HCT116 (cell line): ENCODE measurements at regions not wholly inside any gene's neighbourhood (a gene's known extent, or its start where the extent isn't known, plus 50 kb on each side); places are given as distances from the start of the nearest gene placed in this dataset.

Source experiments
- ATAC-seq: fragments of 200-7000 bp; cut with Tn5 transposase; 2 replicates; pipeline ENCODE4 v1.9.1; 2020; ENCODE audit warnings: mild to moderate bottlenecking, moderate library complexity
- BruUV-seq: library from RNA; stranded (reverse); fragments of 400-500 nt; replicated peaks from 2 replicates; lab custom pipeline; 2021; lab: Mats Ljungman, UMichigan
- CTCF ChIA-PET: fragments of 300-600 bp; sonication (Branson Sonifier 250); formaldehyde crosslinking; loops from one replicate; lab custom pipeline; 2021; ENCODE audit warnings: antibody characterized with exemption; lab: Charles Lee
- POLR2A ChIA-PET: fragments of 300-600, 350-600 bp; sonication (Branson Sonifier 250); formaldehyde crosslinking; loops from one replicate; lab custom pipeline; 2021; ENCODE audit warnings: antibody characterized with exemption; lab: Charles Lee
- RAD21 ChIA-PET, 2 experiments: fragments of 300-600 bp; sonication (Branson Sonifier 250); formaldehyde crosslinking; loops; one replicate each; lab custom pipeline; 2023; ENCODE audit warnings: low total read pairs in 2 of 2; ENCODE audit not compliant: uncharacterized antibody in 2 of 2, unreplicated experiment in 2 of 2, low non-redundant PET in 1 of 2; lab: Charles Lee
- DNase-seq: peaks from one replicate; pipeline ENCODE4 v3.0.0-alpha.2; 2010; ENCODE audit warnings: low read depth, low spot score
- H2AFZ ChIP-seq: fragments of 200-600 bp; shearing (Covaris generic), sonication (generic); 2 replicates; pipeline ENCODE4 v1.6.1; 2017; ENCODE audit warnings: low read depth, mixed run types, mixed read lengths, antibody characterized with exemption, low read length; ENCODE audit not compliant: poor library complexity, severe bottlenecking
- H3K27ac ChIP-seq: 2 replicates; pipeline ENCODE4 v1.5.1; 2012; ENCODE audit warnings: low read depth, low read length
- H3K27me3 ChIP-seq: fragments of 200-600 bp; sonication (generic); 2 replicates; pipeline ENCODE4 v1.6.1; 2016; ENCODE audit warnings: mixed run types, low read length, mixed read lengths; ENCODE audit not compliant: insufficient read depth
- H3K36me3 ChIP-seq, 2 experiments: fragments of 200-500 bp in 1 of 2; fragments of 200-600 bp in 1 of 2; sonication (Bioruptor generic) in 1 of 2; sonication (generic) in 1 of 2; 2 replicates each; pipeline versions ENCODE4 v1.5.1 to v1.6.1; 2014 to 2016; ENCODE audit warnings: low read length in 2 of 2, inconsistent platforms in 1 of 2, mixed read lengths in 1 of 2, mixed run types in 1 of 2; ENCODE audit not compliant: insufficient read depth in 2 of 2, control insufficient read depth in 1 of 2
- H3K4me1 ChIP-seq, 2 experiments: fragments of 200-600 bp in 1 of 2; sonication (generic) in 1 of 2; 2 replicates each; pipeline versions ENCODE4 v1.5.1 to v1.6.1; 2012 to 2017; ENCODE audit warnings: low read length in 2 of 2, inconsistent platforms in 1 of 2, mild to moderate bottlenecking in 1 of 2, mixed read lengths in 1 of 2, mixed run types in 1 of 2, moderate library complexity in 1 of 2; ENCODE audit not compliant: insufficient read depth in 2 of 2, control insufficient read depth in 1 of 2
- H3K4me2 ChIP-seq: fragments of 200-600 bp; sonication (generic); 2 replicates; pipeline ENCODE4 v1.6.1; 2017; ENCODE audit warnings: mixed run types, low read length, mixed read lengths
- H3K4me3 ChIP-seq, 2 experiments: fragments of 200-600 bp in 1 of 2; sonication (generic) in 1 of 2; replicated peaks in 1 of 2; 2 replicates each; pipeline ENCODE4 v1.5.1; 2011 to 2016; ENCODE audit warnings: low read length in 2 of 2, control low read depth in 1 of 2, low read depth in 1 of 2, mild to moderate bottlenecking in 1 of 2, mixed read lengths in 1 of 2, mixed run types in 1 of 2
- H3K79me2 ChIP-seq: fragments of 200-600 bp; sonication (generic); 2 replicates; pipeline ENCODE4 v1.6.1; 2017; ENCODE audit warnings: mild to moderate bottlenecking, mixed run types, low read length, moderate library complexity, mixed read lengths; ENCODE audit not compliant: insufficient read depth
- H3K9ac ChIP-seq: fragments of 200-600 bp; sonication (generic); 2 replicates; pipeline ENCODE4 v1.6.1; 2016; ENCODE audit warnings: low read length, mixed read lengths
- H3K9me2 ChIP-seq: fragments of 200-600 bp; sonication (generic), shearing (Covaris generic); 2 replicates; pipeline ENCODE4 v1.6.1; 2017; ENCODE audit warnings: mixed run types, mild to moderate bottlenecking, moderate library complexity; ENCODE audit not compliant: insufficient read depth
- H3K9me3 ChIP-seq, 2 experiments: fragments of 200-500 bp in 1 of 2; fragments of 200-600 bp in 1 of 2; sonication (Bioruptor generic) in 1 of 2; sonication (generic) in 1 of 2; 2 replicates each; pipeline ENCODE4 v1.6.1; 2014 to 2017; ENCODE audit warnings: low read length in 2 of 2, mixed read lengths in 2 of 2, inconsistent platforms in 1 of 2, low read depth in 1 of 2, mild to moderate bottlenecking in 1 of 2, mixed run types in 1 of 2, moderate library complexity in 1 of 2; ENCODE audit not compliant: control insufficient read depth in 1 of 2, insufficient read depth in 1 of 2
- H4K20me1 ChIP-seq: fragments of 200-600 bp; sonication (generic), shearing (Covaris generic); 2 replicates; pipeline ENCODE4 v1.6.1; 2017; ENCODE audit warnings: mixed run types, mild to moderate bottlenecking, moderate library complexity; ENCODE audit not compliant: insufficient read depth
- EGR1 ChIP-seq: IDR thresholded peaks from 2 replicates; pipeline ENCODE4 v1.6.1; 2012; ENCODE audit warnings: low read depth
- EZH2phosphoT487 ChIP-seq: fragments of 200-600 bp; IDR thresholded peaks from 2 replicates; pipeline ENCODE4 v1.6.1; 2018; ENCODE audit warnings: antibody characterized with exemption, borderline replicate concordance
- SP1 ChIP-seq: IDR thresholded peaks from 2 replicates; pipeline ENCODE4 v1.6.1; 2012; ENCODE audit warnings: low read depth
- TCF7L2 ChIP-seq: IDR thresholded peaks from 2 replicates; pipeline ENCODE4 v1.7.0; 2011; ENCODE audit warnings: borderline replicate concordance, inconsistent platforms; ENCODE audit not compliant: insufficient read depth, insufficient read length; ENCODE audit errors: extremely low read depth
- YY1 ChIP-seq: IDR thresholded peaks from 2 replicates; pipeline ENCODE4 v1.6.1; 2011; ENCODE audit warnings: low read length, low read depth, moderate library complexity, mild to moderate bottlenecking; ENCODE audit not compliant: insufficient replicate concordance; ENCODE audit errors: extremely low read depth
- ZBTB33 ChIP-seq: IDR thresholded peaks from 2 replicates; pipeline ENCODE4 v1.6.1; 2011; ENCODE audit warnings: mild to moderate bottlenecking, low read length, moderate library complexity; ENCODE audit not compliant: insufficient replicate concordance; ENCODE audit errors: extremely low read depth
- intact Hi-C: fragments of 100-400 bp; cut with micrococcal nuclease; formaldehyde crosslinking; loops from 2 replicates; pipeline ENCODE4 v1.10.0; 2022
- TF ChIP-seq, protein P1 (sequence below): IDR thresholded peaks from 2 replicates; pipeline ENCODE4 v1.6.1; 2012; ENCODE audit warnings: low read depth
- TF ChIP-seq, protein P2 (sequence below): IDR thresholded peaks from 2 replicates; pipeline ENCODE4 v1.6.1; 2012
- TF ChIP-seq, protein P3 (sequence below): IDR thresholded peaks from 2 replicates; pipeline ENCODE4 v1.6.1; 2012

GRCh38 chr1:237976331-237976730 is 85.6 kb upstream of the ZP4 start:
- DNase-seq (no peak), ATAC-seq (no peak)
- BruUV-seq = no TSS peak
- no peak overlapping the region for H3K4me3 ChIP-seq
- H3K27me3 ChIP-seq = no peaks in the 10 kb centered on the region
- CTCF ChIA-PET = no interaction called here
- H2AFZ ChIP-seq = no peak overlapping the region
- TF ChIP-seq EZH2phosphoT487 (no peak), TCF7L2 (no peak), ZBTB33 (no peak), YY1 (no peak), SP1 (no peak), EGR1 (no peak)
- TF ChIP-seq, protein P1, sequence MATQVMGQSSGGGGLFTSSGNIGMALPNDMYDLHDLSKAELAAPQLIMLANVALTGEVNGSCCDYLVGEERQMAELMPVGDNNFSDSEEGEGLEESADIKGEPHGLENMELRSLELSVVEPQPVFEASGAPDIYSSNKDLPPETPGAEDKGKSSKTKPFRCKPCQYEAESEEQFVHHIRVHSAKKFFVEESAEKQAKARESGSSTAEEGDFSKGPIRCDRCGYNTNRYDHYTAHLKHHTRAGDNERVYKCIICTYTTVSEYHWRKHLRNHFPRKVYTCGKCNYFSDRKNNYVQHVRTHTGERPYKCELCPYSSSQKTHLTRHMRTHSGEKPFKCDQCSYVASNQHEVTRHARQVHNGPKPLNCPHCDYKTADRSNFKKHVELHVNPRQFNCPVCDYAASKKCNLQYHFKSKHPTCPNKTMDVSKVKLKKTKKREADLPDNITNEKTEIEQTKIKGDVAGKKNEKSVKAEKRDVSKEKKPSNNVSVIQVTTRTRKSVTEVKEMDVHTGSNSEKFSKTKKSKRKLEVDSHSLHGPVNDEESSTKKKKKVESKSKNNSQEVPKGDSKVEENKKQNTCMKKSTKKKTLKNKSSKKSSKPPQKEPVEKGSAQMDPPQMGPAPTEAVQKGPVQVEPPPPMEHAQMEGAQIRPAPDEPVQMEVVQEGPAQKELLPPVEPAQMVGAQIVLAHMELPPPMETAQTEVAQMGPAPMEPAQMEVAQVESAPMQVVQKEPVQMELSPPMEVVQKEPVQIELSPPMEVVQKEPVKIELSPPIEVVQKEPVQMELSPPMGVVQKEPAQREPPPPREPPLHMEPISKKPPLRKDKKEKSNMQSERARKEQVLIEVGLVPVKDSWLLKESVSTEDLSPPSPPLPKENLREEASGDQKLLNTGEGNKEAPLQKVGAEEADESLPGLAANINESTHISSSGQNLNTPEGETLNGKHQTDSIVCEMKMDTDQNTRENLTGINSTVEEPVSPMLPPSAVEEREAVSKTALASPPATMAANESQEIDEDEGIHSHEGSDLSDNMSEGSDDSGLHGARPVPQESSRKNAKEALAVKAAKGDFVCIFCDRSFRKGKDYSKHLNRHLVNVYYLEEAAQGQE = no peak
- TF ChIP-seq, protein P2, sequence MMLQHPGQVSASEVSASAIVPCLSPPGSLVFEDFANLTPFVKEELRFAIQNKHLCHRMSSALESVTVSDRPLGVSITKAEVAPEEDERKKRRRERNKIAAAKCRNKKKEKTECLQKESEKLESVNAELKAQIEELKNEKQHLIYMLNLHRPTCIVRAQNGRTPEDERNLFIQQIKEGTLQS = no peak
- TF ChIP-seq, protein P3, sequence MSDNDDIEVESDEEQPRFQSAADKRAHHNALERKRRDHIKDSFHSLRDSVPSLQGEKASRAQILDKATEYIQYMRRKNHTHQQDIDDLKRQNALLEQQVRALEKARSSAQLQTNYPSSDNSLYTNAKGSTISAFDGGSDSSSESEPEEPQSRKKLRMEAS = no peak
- intact Hi-C loops = no loop called here
- H3K9me2 ChIP-seq = no peaks in the 10 kb centered on the region
- no peak overlapping the region for H3K27ac ChIP-seq
- H4K20me1 ChIP-seq = no peaks in the 10 kb centered on the region
- RAD21 ChIA-PET = no interaction called here
- H3K36me3 ChIP-seq = no peaks in the 10 kb centered on the region
- POLR2A ChIA-PET = no interaction called here
- no peak overlapping the region for H3K4me2 ChIP-seq
- H3K79me2 ChIP-seq = no peaks in the 10 kb centered on the region
- no peaks in the 10 kb centered on the region for H3K4me1 ChIP-seq
- H3K9me3 ChIP-seq = peaks cover 8 to 23% of the 10 kb centered on the region in 2 experiments; a peak in 2 of 4 replicates
- no peak overlapping the region for H3K9ac ChIP-seq
